ENCODE measurements at regions not wholly inside any gene's neighbourhood (a gene's known extent, or its start where the extent isn't known, plus 50 kb on each side); places are given as distances from the start of the nearest gene placed in this dataset.
"Not testable (repeated sequence)": the region's sequence is repeated elsewhere in the genome, so short reads cannot be mapped to it uniquely, and the experiment has no call there.

- no peak for ATAC-seq (ENCODE audit: low read depth)
- H3K27ac Mint-ChIP-seq, result no peak overlapping the region
- POLR2A ChIA-PET, result no interaction called here
These were observed 928.0 kb upstream of the ALCAM start for GRCh38 chr3:104438706-104439105.

GRCh38 chr3:104445252-104445919, 921.3 kb upstream of the ALCAM start:
- H3K4me3 Mint-ChIP-seq; POLR2A ChIA-PET; H3K27me3 Mint-ChIP-seq; H3K4me1 Mint-ChIP-seq; ATAC-seq (ENCODE audit: low read depth); DNase-seq; H3K27ac Mint-ChIP-seq; H3K9me3 Mint-ChIP-seq; H3K36me3 Mint-ChIP-seq: not testable (repeated sequence)

More at GRCh38 chr3:104438706-104439105, 928.0 kb upstream of the ALCAM start:
- DNase-seq, result no peak
- Mint-ChIP-seq H3K27me3 (no peaks in the 10 kb centered on the region), H3K36me3 (no peaks in the 10 kb centered on the region), H3K4me1 (no peaks in the 10 kb centered on the region), H3K9me3 (no peaks in the 10 kb centered on the region), H3K4me3 (no peak overlapping the region)

GRCh38 chr3:104447681-104448080, 919.0 kb upstream of the ALCAM start:
- H3K27me3 Mint-ChIP-seq, result no peaks in the 10 kb centered on the region
- ATAC-seq (ENCODE audit: low read depth) (no peak), DNase-seq (no peak)
- POLR2A ChIA-PET, result no interaction called here
- no peak overlapping the region for H3K4me3 Mint-ChIP-seq
- H3K36me3 Mint-ChIP-seq, result no peaks in the 10 kb centered on the region
- H3K27ac Mint-ChIP-seq, result no peak overlapping the region
- no peaks in the 10 kb centered on the region for H3K9me3 Mint-ChIP-seq
- no peaks in the 10 kb centered on the region for H3K4me1 Mint-ChIP-seq

GRCh38 chr3:104452697-104453096, 914.0 kb upstream of the ALCAM start:
- ATAC-seq (ENCODE audit: low read depth), result no peak
- no peaks in the 10 kb centered on the region for H3K4me1 Mint-ChIP-seq
- H3K36me3 Mint-ChIP-seq, result no peaks in the 10 kb centered on the region
- no peak for DNase-seq
- POLR2A ChIA-PET, result no interaction called here
- no peaks in the 10 kb centered on the region for H3K27me3 Mint-ChIP-seq
- no peaks in the 10 kb centered on the region for H3K9me3 Mint-ChIP-seq
- H3K4me3 Mint-ChIP-seq, result no peak overlapping the region
- H3K27ac Mint-ChIP-seq, result no peak overlapping the region

GRCh38 chr3:104458657-104459056, 908.1 kb upstream of the ALCAM start:
- no peak for DNase-seq
- no peak overlapping the region for H3K27ac Mint-ChIP-seq
- H3K27me3 Mint-ChIP-seq, result no peaks in the 10 kb centered on the region
- no peaks in the 10 kb centered on the region for H3K9me3 Mint-ChIP-seq
- ATAC-seq (ENCODE audit: low read depth), result no peak
- no peak overlapping the region for H3K4me3 Mint-ChIP-seq
- POLR2A ChIA-PET, result no interaction called here
- H3K36me3 Mint-ChIP-seq, result no peaks in the 10 kb centered on the region
- H3K4me1 Mint-ChIP-seq, result no peaks in the 10 kb centered on the region

- POLR2A ChIA-PET, result no interaction called here
- no peak for DNase-seq
These were observed 906.0 kb upstream of the ALCAM start for GRCh38 chr3:104460477-104461406.

GRCh38 chr3:104461431-104461830, 905.3 kb upstream of the ALCAM start:
- no peaks in the 10 kb centered on the region for H3K27me3 Mint-ChIP-seq
- H3K27ac Mint-ChIP-seq, result no peak overlapping the region
- H3K9me3 Mint-ChIP-seq, result peaks cover 4% of the 10 kb centered on the region
- POLR2A ChIA-PET, result no interaction called here
- no peaks in the 10 kb centered on the region for H3K36me3 Mint-ChIP-seq
- no peaks in the 10 kb centered on the region for H3K4me1 Mint-ChIP-seq
- no peak for DNase-seq
- no peak for ATAC-seq (ENCODE audit: low read depth)
- no peak overlapping the region for H3K4me3 Mint-ChIP-seq

More at GRCh38 chr3:104460477-104461406, 906.0 kb upstream of the ALCAM start:
- no peak for ATAC-seq (ENCODE audit: low read depth)
- Mint-ChIP-seq H3K9me3 (peaks cover 4% of the 10 kb centered on the region), H3K36me3 (no peaks in the 10 kb centered on the region), H3K4me3 (no peak overlapping the region), H3K27me3 (no peaks in the 10 kb centered on the region), H3K27ac (no peak overlapping the region), H3K4me1 (no peaks in the 10 kb centered on the region)

- DNase-seq, result no peak
- Mint-ChIP-seq H3K4me3 (no peak overlapping the region), H3K9me3 (peaks cover 4% of the 10 kb centered on the region), H3K36me3 (no peaks in the 10 kb centered on the region), H3K27me3 (no peaks in the 10 kb centered on the region), H3K4me1 (no peaks in the 10 kb centered on the region), H3K27ac (no peak overlapping the region)
- POLR2A ChIA-PET, result no interaction called here
- no peak for ATAC-seq (ENCODE audit: low read depth)
These were observed 894.5 kb upstream of the ALCAM start for GRCh38 chr3:104472221-104472620.

GRCh38 chr3:104474011-104474410, 892.7 kb upstream of the ALCAM start:
- H3K4me1 Mint-ChIP-seq, result no peaks in the 10 kb centered on the region
- ATAC-seq (ENCODE audit: low read depth), result no peak
- H3K27me3 Mint-ChIP-seq, result no peaks in the 10 kb centered on the region
- DNase-seq, result no peak
- H3K9me3 Mint-ChIP-seq, result peaks cover 4% of the 10 kb centered on the region
- no peak overlapping the region for H3K4me3 Mint-ChIP-seq
- H3K36me3 Mint-ChIP-seq, result no peaks in the 10 kb centered on the region
- POLR2A ChIA-PET, result no interaction called here
- H3K27ac Mint-ChIP-seq, result no peak overlapping the region

- Mint-ChIP-seq H3K4me3 (no peak overlapping the region), H3K9me3 (no peaks in the 10 kb centered on the region), H3K4me1 (no peaks in the 10 kb centered on the region), H3K36me3 (no peaks in the 10 kb centered on the region), H3K27me3 (no peaks in the 10 kb centered on the region), H3K27ac (no peak overlapping the region)
- ATAC-seq (ENCODE audit: low read depth) (no peak), DNase-seq (no peak)
- POLR2A ChIA-PET, result no interaction called here
These were observed 863.7 kb upstream of the ALCAM start for GRCh38 chr3:104503022-104503421.

- Mint-ChIP-seq H3K9me3 (no peaks in the 10 kb centered on the region), H3K4me3 (no peak overlapping the region), H3K36me3 (no peaks in the 10 kb centered on the region), H3K27me3 (no peaks in the 10 kb centered on the region), H3K4me1 (no peaks in the 10 kb centered on the region), H3K27ac (no peak overlapping the region)
- ATAC-seq (ENCODE audit: low read depth), result no peak
- DNase-seq, result no peak
- POLR2A ChIA-PET, result no interaction called here
These were observed 856.4 kb upstream of the ALCAM start for GRCh38 chr3:104510131-104510849.

- no peaks in the 10 kb centered on the region for H3K36me3 Mint-ChIP-seq
These were observed 852.3 kb upstream of the ALCAM start for GRCh38 chr3:104514371-104514770.

GRCh38 chr3:104514776-104515175, 851.9 kb upstream of the ALCAM start:
- H3K9me3 Mint-ChIP-seq, result peaks cover 1% of the 10 kb centered on the region

More at GRCh38 chr3:104514371-104514770, 852.3 kb upstream of the ALCAM start:
- Mint-ChIP-seq H3K4me1 (no peaks in the 10 kb centered on the region), H3K9me3 (peaks cover 1% of the 10 kb centered on the region), H3K27me3 (peaks cover 2% of the 10 kb centered on the region), H3K27ac (no peak overlapping the region), H3K4me3 (no peak overlapping the region)
- no peak for DNase-seq
- ATAC-seq (ENCODE audit: low read depth), result no peak
- POLR2A ChIA-PET, result no interaction called here

More at GRCh38 chr3:104514776-104515175, 851.9 kb upstream of the ALCAM start:
- Mint-ChIP-seq H3K4me3 (no peak overlapping the region), H3K27ac (no peak overlapping the region), H3K4me1 (no peaks in the 10 kb centered on the region), H3K36me3 (no peaks in the 10 kb centered on the region), H3K27me3 (peaks cover 2% of the 10 kb centered on the region)
- ATAC-seq (ENCODE audit: low read depth) (no peak), DNase-seq (no peak)
- POLR2A ChIA-PET, result no interaction called here

All from activated naive CD8-positive, alpha-beta T cell treated with anti-CD3 and anti-CD28 coated beads, Interleukin-2, amount 10 ng/mL, durations not matched to agents 7 days and 5 days (primary cell).